KBM-7 (cell line): ENCODE measurements at regions not wholly inside any gene's neighbourhood (a gene's known extent, or its start where the extent isn't known, plus 50 kb on each side); places are given as distances from the start of the nearest gene placed in this dataset.

Experiments used
- DNase-seq: peaks from one replicate; pipeline ENCODE4 v3.0.0-alpha.2; 2015
- in situ Hi-C: fragments of 300-500 bp; cut with MboI; formaldehyde crosslinking; loops from 2 replicates; pipeline ENCODE4 v1.14.3; 2020; ENCODE audit warnings: low sequenced_read_pairs, low pct_unique_long_range_greater_than_20kb, mixed read lengths

DNA sequence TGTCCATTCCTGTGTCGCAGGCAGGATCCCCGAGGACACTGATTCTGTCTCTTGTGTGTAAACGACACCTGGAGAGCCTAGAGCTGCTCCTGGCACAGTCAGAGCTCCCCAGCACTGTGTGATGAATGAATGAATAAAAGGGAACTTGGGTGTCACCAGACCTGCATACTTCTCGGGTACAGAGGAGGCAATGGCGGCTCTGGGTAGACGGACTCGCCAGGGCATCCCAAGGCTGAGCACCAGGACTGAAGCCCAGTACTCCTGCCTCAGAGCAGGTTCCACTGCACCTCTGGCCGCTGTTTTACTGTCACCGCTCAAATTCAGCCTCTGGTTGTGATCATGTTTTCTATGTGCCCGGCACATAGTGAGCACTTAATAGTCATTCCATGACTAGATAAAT, 255.8 kb downstream of the GLRX3 start:
- in situ Hi-C loops: no loop called here
- DNase-seq: no peak

- DNase-seq: no peak
- in situ Hi-C loops: no loop called here
These were observed 257.2 kb downstream of the GLRX3 start for GRCh38 chr10:130393342-130393741.

GRCh38 chr10:130394832-130395231, 258.6 kb downstream of the GLRX3 start:
- no peak for DNase-seq
- in situ Hi-C loops: no loop called here

GRCh38 chr10:130395248-130395936, 259.2 kb downstream of the GLRX3 start:
- no peak for DNase-seq
- in situ Hi-C loops: no loop called here

DNA sequence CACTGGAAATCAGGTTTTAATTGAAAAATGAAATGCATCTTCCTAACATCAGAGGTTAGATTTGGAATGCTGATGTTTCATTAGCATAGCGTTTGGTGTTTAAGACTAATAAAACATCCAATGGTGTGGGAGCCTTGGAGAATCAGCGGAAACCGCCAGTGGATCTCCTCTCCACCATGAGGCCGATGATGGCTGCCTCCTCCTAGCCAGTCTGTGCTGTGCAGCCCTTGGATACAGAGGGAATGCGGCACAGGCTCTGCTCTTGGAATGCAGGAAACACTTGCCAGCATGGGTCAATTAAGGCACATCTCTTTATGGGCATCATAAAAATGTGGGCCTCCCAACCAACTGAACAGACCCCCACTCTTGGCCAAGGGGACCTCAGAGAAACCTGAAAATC, 259.9 kb downstream of the GLRX3 start:
- in situ Hi-C loops: no loop called here
- no peak for DNase-seq

DNA sequence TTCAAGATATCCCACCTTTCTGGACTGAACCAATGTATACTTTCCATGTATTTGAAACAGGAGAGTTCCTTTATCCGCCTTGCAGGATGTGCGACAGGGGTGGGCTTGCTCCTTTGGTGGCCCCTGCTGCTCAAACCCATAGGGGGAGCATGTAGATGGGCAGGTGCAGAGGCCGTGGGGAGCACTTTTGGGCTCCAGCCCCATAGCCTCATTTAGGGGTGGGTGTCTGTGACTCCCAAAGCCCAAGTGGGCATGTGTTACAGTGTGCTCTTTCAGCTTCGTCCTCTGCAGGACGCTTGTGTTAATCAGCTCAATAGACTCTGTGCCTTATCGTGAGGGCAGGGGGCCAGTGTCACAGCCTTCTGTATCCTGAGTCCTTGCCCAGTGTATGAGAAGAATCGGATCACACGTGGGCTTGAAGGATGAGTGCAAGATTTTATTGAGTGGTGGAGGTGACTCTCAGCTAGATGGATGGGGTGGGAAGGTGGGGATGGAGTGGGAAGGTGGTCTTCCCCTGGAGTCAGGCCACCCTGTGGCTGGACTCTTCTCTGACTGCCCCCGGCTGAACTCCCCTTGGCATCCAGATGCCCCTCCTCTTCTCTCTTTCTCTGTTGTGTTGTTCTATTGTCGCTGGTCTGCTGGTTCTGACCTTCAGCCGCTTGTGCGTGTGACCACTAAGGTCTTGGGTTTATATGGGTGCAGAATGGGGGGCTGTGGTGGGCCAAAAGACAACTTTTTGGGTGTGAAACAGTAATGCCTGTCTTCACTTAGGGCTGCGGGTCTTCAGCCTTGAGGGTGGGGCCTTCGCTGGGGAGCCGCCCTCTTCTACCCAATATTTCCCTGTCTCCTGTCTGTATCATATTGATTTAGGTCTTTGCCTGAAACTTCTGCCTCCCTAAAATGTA, 262.2 kb downstream of the GLRX3 start:
- no peak for DNase-seq
- in situ Hi-C loops: no loop called here

DNA sequence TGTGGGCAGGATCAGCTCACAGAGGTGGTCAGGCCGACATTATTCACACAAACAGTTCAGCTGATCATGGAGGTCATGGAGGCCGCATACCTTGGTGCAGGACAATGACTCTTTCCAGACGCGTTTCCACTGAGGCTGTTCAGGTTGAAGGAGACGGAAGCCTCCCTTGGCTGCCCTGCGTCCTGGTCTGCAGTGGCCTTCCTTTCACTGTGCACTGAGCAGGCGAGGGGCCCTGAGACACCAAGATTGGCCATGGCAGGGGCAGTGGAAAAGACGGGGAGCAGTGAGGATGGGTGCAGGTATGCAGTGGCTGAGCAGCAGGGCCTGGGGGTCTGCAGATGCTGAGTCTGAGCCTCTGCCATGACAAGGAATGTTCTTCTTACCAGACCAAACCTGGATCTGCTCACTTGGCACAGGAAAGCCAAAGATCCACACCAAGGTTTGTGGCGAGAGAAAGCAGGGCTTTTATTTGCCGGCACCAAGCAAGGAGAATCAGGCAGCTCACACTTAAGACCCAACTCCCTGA, 263.3 kb downstream of the GLRX3 start:
- in situ Hi-C loops: no loop called here
- DNase-seq: no peak

GRCh38 chr10:130400890-130401289, 264.7 kb downstream of the GLRX3 start:
- no peak for DNase-seq
- in situ Hi-C loops: no loop called here

- DNase-seq: no peak
- in situ Hi-C loops: no loop called here
These were observed 265.9 kb downstream of the GLRX3 start for GRCh38 chr10:130401860-130402765.

DNA sequence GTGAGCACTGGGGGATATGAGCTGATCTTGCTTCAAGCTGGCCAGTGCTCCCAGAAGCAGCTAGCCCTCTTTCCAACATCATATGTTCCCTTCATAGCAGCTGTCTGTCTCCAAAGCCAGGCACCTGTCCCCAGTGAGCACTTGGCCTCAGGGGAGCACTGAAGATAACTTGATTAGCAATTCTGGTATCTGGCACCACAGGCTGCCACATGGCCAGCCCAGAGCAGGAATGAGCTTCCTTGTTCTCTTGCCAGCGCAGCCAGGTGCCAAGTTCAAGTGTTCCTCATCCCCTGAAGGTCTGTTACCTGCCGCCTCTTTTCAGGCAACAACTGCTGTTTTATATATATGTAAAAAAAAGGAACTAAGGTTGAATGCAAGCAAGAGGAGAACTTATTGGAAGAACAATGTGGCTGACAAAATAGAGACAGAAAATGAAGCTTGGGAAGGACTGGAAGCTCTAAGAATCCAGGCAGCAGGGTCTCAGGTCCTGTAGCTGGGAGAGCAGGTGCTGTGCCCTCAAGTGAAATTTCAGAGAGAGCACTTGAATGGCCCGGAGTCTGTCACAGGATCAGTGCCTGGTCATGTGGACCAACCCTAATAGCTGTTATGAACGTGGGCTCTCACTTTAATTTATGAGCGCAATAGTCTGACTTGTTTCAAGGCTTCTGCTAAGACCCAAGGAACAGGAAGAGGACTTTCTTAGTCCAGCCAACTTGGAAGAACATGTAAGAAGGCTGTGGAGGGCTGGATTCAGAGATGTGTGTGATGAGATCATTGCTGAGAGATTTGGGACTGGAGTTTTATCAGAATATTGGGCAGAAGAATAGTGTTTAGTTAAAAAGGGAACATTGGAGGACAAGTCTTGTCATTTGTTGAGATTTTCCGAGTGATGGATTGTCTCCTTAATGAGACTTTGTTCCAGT, 267.2 kb downstream of the GLRX3 start:
- DNase-seq: no peak
- in situ Hi-C loops: no loop called here

GRCh38 chr10:130404476-130405055, 268.4 kb downstream of the GLRX3 start:
- in situ Hi-C loops: no loop called here

GRCh38 chr10:130407052-130407451, 270.9 kb downstream of the GLRX3 start:
- DNase-seq: no peak
- in situ Hi-C loops: no loop called here

More at GRCh38 chr10:130404476-130405055, 268.4 kb downstream of the GLRX3 start:
- DNase-seq: no peak

GRCh38 chr10:130409331-130409730, 273.1 kb downstream of the GLRX3 start:
- DNase-seq: no peak
- in situ Hi-C loops: no loop called here

GRCh38 chr10:130409931-130410330, 273.7 kb downstream of the GLRX3 start:
- no peak for DNase-seq
- in situ Hi-C loops: no loop called here

GRCh38 chr10:130411496-130412085, 275.4 kb downstream of the GLRX3 start:
- DNase-seq: no peak
- in situ Hi-C loops: no loop called here

DNA sequence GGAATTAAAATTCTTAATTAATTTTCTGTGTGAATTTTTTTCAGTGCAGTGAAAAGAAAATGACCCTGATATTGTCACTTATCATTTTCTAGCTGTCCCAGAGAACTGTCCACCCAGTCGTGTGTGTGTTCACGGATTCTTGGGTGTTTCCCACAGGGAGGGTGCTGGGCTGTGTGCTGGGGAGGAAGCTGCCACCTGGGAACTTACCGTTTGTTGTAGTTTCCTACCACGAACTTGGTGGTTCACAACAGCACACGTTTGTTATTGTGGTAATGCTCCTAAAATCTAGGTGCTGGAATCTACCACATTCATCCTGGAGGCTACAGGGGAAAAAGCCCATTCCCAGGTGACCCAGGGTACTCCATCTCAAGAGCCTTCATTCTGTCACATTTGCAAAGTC, 276.1 kb downstream of the GLRX3 start:
- in situ Hi-C loops: no loop called here
- DNase-seq: no peak

GRCh38 chr10:130416334-130417150, 280.4 kb downstream of the GLRX3 start:
- no peak for DNase-seq
- in situ Hi-C loops: no loop called here
